ENCODE measurements at regions not wholly inside any gene's neighbourhood (a gene's known extent, or its start where the extent isn't known, plus 50 kb on each side); places are given as distances from the start of the nearest gene placed in this dataset.

GRCh38 chr7:156074084-156074483 lies 261.8 kb upstream of the SHH start:
- 44% methylated on average over 7 of the region's 11 CpGs for WGBS (ENCODE audit: insufficient coverage)
- no peaks in the 10 kb centered on the region for H3K4me1 ChIP-seq (ENCODE audit: control insufficient read depth, insufficient read depth, low read length)
- H3K9me3 ChIP-seq (replicated peaks; ENCODE audit: control insufficient read depth, low read depth, low read length) = no peaks in the 10 kb centered on the region
- peaks cover 4% of the 10 kb centered on the region for H3K27me3 ChIP-seq (ENCODE audit: control insufficient read depth, insufficient read depth, low read length)
- H3K36me3 ChIP-seq (ENCODE audit: control insufficient read depth, insufficient read depth, low read length) = no peaks in the 10 kb centered on the region
- no peak overlapping the region for H3K27ac ChIP-seq (ENCODE audit: low read length)
- DNase-seq = no peak
- H3K4me3 ChIP-seq (ENCODE audit: low read length) = no peak overlapping the region

GRCh38 chr7:156073366-156074052 lies 261.2 kb upstream of the SHH start:
- WGBS (ENCODE audit: insufficient coverage) = 48% methylated on average over 8 of the region's 13 CpGs
- Histone ChIP-seq H3K4me3 (ENCODE audit: low read length) (no peak overlapping the region), H3K27me3 (ENCODE audit: control insufficient read depth, insufficient read depth, low read length) (peaks cover 4% of the 10 kb centered on the region), H3K9me3 (replicated peaks; ENCODE audit: control insufficient read depth, low read depth, low read length) (no peaks in the 10 kb centered on the region), H3K36me3 (ENCODE audit: control insufficient read depth, insufficient read depth, low read length) (no peaks in the 10 kb centered on the region), H3K4me1 (ENCODE audit: control insufficient read depth, insufficient read depth, low read length) (no peaks in the 10 kb centered on the region), H3K27ac (ENCODE audit: low read length) (no peak overlapping the region)
- DNase-seq = peak; percentile 49

GRCh38 chr7:156071612-156072011 lies 259.3 kb upstream of the SHH start:
- Histone ChIP-seq H3K27ac (ENCODE audit: low read length) (no peak overlapping the region), H3K27me3 (ENCODE audit: control insufficient read depth, insufficient read depth, low read length) (peaks cover 4% of the 10 kb centered on the region), H3K4me3 (ENCODE audit: low read length) (no peak overlapping the region), H3K36me3 (ENCODE audit: control insufficient read depth, insufficient read depth, low read length) (no peaks in the 10 kb centered on the region), H3K9me3 (replicated peaks; ENCODE audit: control insufficient read depth, low read depth, low read length) (no peaks in the 10 kb centered on the region), H3K4me1 (ENCODE audit: control insufficient read depth, insufficient read depth, low read length) (no peaks in the 10 kb centered on the region)
- 72% methylated on average over 13 of the region's 13 CpGs for WGBS (ENCODE audit: insufficient coverage)
- no peak for DNase-seq

- no peaks in the 10 kb centered on the region for H3K9me3 ChIP-seq (replicated peaks; ENCODE audit: control insufficient read depth, low read depth, low read length)
- no peak for DNase-seq
- WGBS (ENCODE audit: insufficient coverage) = 85% methylated on average over 4 of the region's 4 CpGs
- H3K4me3 ChIP-seq (ENCODE audit: low read length) = no peak overlapping the region
- no peak overlapping the region for H3K27ac ChIP-seq (ENCODE audit: low read length)
- peaks cover 4% of the 10 kb centered on the region for H3K27me3 ChIP-seq (ENCODE audit: control insufficient read depth, insufficient read depth, low read length)
- H3K36me3 ChIP-seq (ENCODE audit: control insufficient read depth, insufficient read depth, low read length) = no peaks in the 10 kb centered on the region
- H3K4me1 ChIP-seq (ENCODE audit: control insufficient read depth, insufficient read depth, low read length) = no peaks in the 10 kb centered on the region
Observed at GRCh38 chr7:156069891-156070290, 257.6 kb upstream of the SHH start.

- no peak for DNase-seq
- 92% methylated on average over 10 of the region's 10 CpGs for WGBS (ENCODE audit: insufficient coverage)
- Histone ChIP-seq H3K27me3 (ENCODE audit: control insufficient read depth, insufficient read depth, low read length) (no peaks in the 10 kb centered on the region), H3K9me3 (replicated peaks; ENCODE audit: control insufficient read depth, low read depth, low read length) (no peaks in the 10 kb centered on the region), H3K27ac (ENCODE audit: low read length) (no peak overlapping the region), H3K4me1 (ENCODE audit: control insufficient read depth, insufficient read depth, low read length) (no peaks in the 10 kb centered on the region), H3K36me3 (ENCODE audit: control insufficient read depth, insufficient read depth, low read length) (no peaks in the 10 kb centered on the region), H3K4me3 (ENCODE audit: low read length) (no peak overlapping the region)
Observed at GRCh38 chr7:156067156-156067555, 254.9 kb upstream of the SHH start.

GRCh38 chr7:156065400-156065799 lies 253.1 kb upstream of the SHH start:
- WGBS (ENCODE audit: insufficient coverage) = 50% methylated on average over 1 of the region's 3 CpGs
- no peaks in the 10 kb centered on the region for H3K4me1 ChIP-seq (ENCODE audit: control insufficient read depth, insufficient read depth, low read length)
- no peak overlapping the region for H3K27ac ChIP-seq (ENCODE audit: low read length)
- no peaks in the 10 kb centered on the region for H3K36me3 ChIP-seq (ENCODE audit: control insufficient read depth, insufficient read depth, low read length)
- DNase-seq = no peak
- no peaks in the 10 kb centered on the region for H3K27me3 ChIP-seq (ENCODE audit: control insufficient read depth, insufficient read depth, low read length)
- H3K9me3 ChIP-seq (replicated peaks; ENCODE audit: control insufficient read depth, low read depth, low read length) = no peaks in the 10 kb centered on the region
- H3K4me3 ChIP-seq (ENCODE audit: low read length) = no peak overlapping the region

GRCh38 chr7:156064971-156065386 lies 252.7 kb upstream of the SHH start:
- Histone ChIP-seq H3K4me3 (ENCODE audit: low read length) (no peak overlapping the region), H3K27ac (ENCODE audit: low read length) (no peak overlapping the region), H3K27me3 (ENCODE audit: control insufficient read depth, insufficient read depth, low read length) (no peaks in the 10 kb centered on the region), H3K9me3 (replicated peaks; ENCODE audit: control insufficient read depth, low read depth, low read length) (no peaks in the 10 kb centered on the region), H3K36me3 (ENCODE audit: control insufficient read depth, insufficient read depth, low read length) (no peaks in the 10 kb centered on the region), H3K4me1 (ENCODE audit: control insufficient read depth, insufficient read depth, low read length) (no peaks in the 10 kb centered on the region)
- WGBS (ENCODE audit: insufficient coverage) = 20% methylated on average over 1 of the region's 4 CpGs
- no peak for DNase-seq

- 86% methylated on average over 23 of the region's 28 CpGs for WGBS (ENCODE audit: insufficient coverage)
- no peaks in the 10 kb centered on the region for H3K4me1 ChIP-seq (ENCODE audit: control insufficient read depth, insufficient read depth, low read length)
- no peak overlapping the region for H3K4me3 ChIP-seq (ENCODE audit: low read length)
- no peaks in the 10 kb centered on the region for H3K9me3 ChIP-seq (replicated peaks; ENCODE audit: control insufficient read depth, low read depth, low read length)
- H3K27me3 ChIP-seq (ENCODE audit: control insufficient read depth, insufficient read depth, low read length) = no peaks in the 10 kb centered on the region
- H3K36me3 ChIP-seq (ENCODE audit: control insufficient read depth, insufficient read depth, low read length) = no peaks in the 10 kb centered on the region
- H3K27ac ChIP-seq (ENCODE audit: low read length) = no peak overlapping the region
- no peak for DNase-seq
Observed at GRCh38 chr7:156063241-156063810, 251.1 kb upstream of the SHH start.

GRCh38 chr7:156062286-156062685 lies 250.0 kb upstream of the SHH start:
- H3K27me3 ChIP-seq (ENCODE audit: control insufficient read depth, insufficient read depth, low read length) = no peaks in the 10 kb centered on the region
- H3K4me1 ChIP-seq (ENCODE audit: control insufficient read depth, insufficient read depth, low read length) = no peaks in the 10 kb centered on the region
- WGBS (ENCODE audit: insufficient coverage) = 89% methylated on average over 4 of the region's 9 CpGs
- no peaks in the 10 kb centered on the region for H3K9me3 ChIP-seq (replicated peaks; ENCODE audit: control insufficient read depth, low read depth, low read length)
- H3K27ac ChIP-seq (ENCODE audit: low read length) = no peak overlapping the region
- H3K4me3 ChIP-seq (ENCODE audit: low read length) = no peak overlapping the region
- DNase-seq = no peak
- H3K36me3 ChIP-seq (ENCODE audit: control insufficient read depth, insufficient read depth, low read length) = no peaks in the 10 kb centered on the region

- no peak for DNase-seq
- Histone ChIP-seq H3K9me3 (replicated peaks; ENCODE audit: control insufficient read depth, low read depth, low read length) (no peaks in the 10 kb centered on the region), H3K36me3 (ENCODE audit: control insufficient read depth, insufficient read depth, low read length) (no peaks in the 10 kb centered on the region), H3K27ac (ENCODE audit: low read length) (no peak overlapping the region), H3K27me3 (ENCODE audit: control insufficient read depth, insufficient read depth, low read length) (no peaks in the 10 kb centered on the region), H3K4me3 (ENCODE audit: low read length) (no peak overlapping the region), H3K4me1 (ENCODE audit: control insufficient read depth, insufficient read depth, low read length) (no peaks in the 10 kb centered on the region)
- WGBS (ENCODE audit: insufficient coverage) = 79% methylated on average over 11 of the region's 11 CpGs
Observed at GRCh38 chr7:156061689-156062255, 249.5 kb upstream of the SHH start.
